ENCODE measurements at regions not wholly inside any gene's neighbourhood (a gene's known extent, or its start where the extent isn't known, plus 50 kb on each side); places are given as distances from the start of the nearest gene placed in this dataset.
A peak's percentile ranks its signal among the peaks of the same experiment; 100 is the strongest.
"Not testable (repeated sequence)": the region's sequence is repeated elsewhere in the genome, so short reads cannot be mapped to it uniquely, and the experiment has no call there.

DNA sequence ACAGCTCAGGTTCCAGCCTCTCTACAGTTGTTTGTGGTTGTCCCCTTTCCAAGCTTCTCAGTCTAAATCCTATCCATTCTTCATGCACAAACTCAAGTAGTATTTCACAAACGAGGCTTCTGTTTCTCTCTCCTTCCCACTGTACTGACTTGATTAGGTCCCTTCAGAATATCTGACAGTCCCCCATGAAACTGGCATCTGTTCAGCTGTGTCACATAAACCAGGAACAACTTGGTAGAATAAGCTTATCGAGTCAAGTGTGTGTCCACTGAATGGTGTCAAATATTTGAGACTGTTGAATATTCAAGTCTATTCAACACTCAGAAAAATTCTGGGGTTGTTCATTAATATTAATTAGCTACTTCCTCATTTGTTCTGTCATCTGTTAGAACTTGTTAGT, 61.7 kb upstream of the CCT8L2 start:
- H3K4me3 ChIP-seq; H2AFZ ChIP-seq (ENCODE audit: low read depth, low read length); H3K27me3 ChIP-seq (ENCODE audit: control insufficient read depth in 2 of 2, insufficient read depth in 2 of 2, low read length in 2 of 2); BruUV-seq (replicated peaks); CTCF ChIA-PET (ENCODE audit: low intra/inter-chr PET ratio); H4K20me1 ChIP-seq (replicated peaks; ENCODE audit: control insufficient read depth, insufficient read depth, low read length); ATAC-seq; DNase-seq (ENCODE audit: extremely low read depth in 1 of 4, low spot score in 3 of 4); H3K4me1 ChIP-seq (replicated peaks in 1 of 2; ENCODE audit: control insufficient read depth in 2 of 2, insufficient read depth in 2 of 2, low read length in 2 of 2); H3K4me2 ChIP-seq (ENCODE audit: insufficient read depth, low read length); H3K79me2 ChIP-seq (ENCODE audit: control insufficient read depth, insufficient read depth, low read length); intact Hi-C loops (cut with micrococcal nuclease); H3K9me1 ChIP-seq (ENCODE audit: control insufficient read depth, insufficient read depth, low read length); H3K27ac ChIP-seq (ENCODE audit: extremely low read depth, low read depth, low read length); in situ Hi-C loops (cut with MboI); FAIRE-seq; H3K9ac ChIP-seq (ENCODE audit: insufficient read depth in 1 of 2, low read depth in 2 of 2, low read length in 2 of 2): not testable (repeated sequence)
- POLR2A ChIA-PET: interaction anchor here (0.8 to 1.5 kb wide), 4 partner anchors 13 to 72 kb away, joined by 3 to 4 read pairs (median 3); no protein-coding TSS in a partner anchor
- Histone ChIP-seq H3K36me3 (ENCODE audit: control insufficient read depth, insufficient read depth, low read length) (peaks cover 30% of the 10 kb centered on the region), H3K9me3 (replicated peaks; ENCODE audit: control insufficient read depth, insufficient read depth, low read depth, low read length) (peaks cover 15% of the 10 kb centered on the region)
- WGBS (ENCODE audit: insufficient coverage, low coverage, missing lambda C conversion rate): 32% methylated on average over 2 of the region's 2 CpGs
- 0 out of 2 replicates have a peak, but pooled peaks have one; percentile 48 for TF ChIP-seq POLR2A (conservative IDR thresholded peaks at IDR 0.05)
- 0 out of 2 replicates have a peak, but pooled peaks have one; percentile 15 for TF ChIP-seq HEY1 (CRISPR knock-in tag; IDR thresholded peaks at IDR 0.05; ENCODE audit: borderline replicate concordance)
- TF ChIP-seq, protein P1, sequence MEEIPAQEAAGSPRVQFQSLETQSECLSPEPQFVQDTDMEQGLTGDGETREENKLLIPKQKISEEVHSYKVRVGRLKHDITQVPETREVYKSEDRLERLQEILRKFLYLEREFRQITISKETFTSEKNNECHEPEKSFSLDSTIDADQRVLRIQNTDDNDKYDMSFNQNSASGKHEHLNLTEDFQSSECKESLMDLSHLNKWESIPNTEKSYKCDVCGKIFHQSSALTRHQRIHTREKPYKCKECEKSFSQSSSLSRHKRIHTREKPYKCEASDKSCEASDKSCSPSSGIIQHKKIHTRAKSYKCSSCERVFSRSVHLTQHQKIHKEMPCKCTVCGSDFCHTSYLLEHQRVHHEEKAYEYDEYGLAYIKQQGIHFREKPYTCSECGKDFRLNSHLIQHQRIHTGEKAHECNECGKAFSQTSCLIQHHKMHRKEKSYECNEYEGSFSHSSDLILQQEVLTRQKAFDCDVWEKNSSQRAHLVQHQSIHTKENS (CRISPR knock-in tag; IDR thresholded peaks at IDR 0.05): peak; percentile 84; the same call in 1 of the 2 replicates
- TF ChIP-seq ESRRB (CRISPR knock-in tag; IDR thresholded peaks at IDR 0.05; ENCODE audit: borderline replicate concordance): peak; percentile 83; the same call in 1 of the 2 replicates
- peak; percentile 85 for TF ChIP-seq POLR2AphosphoS2 (IDR thresholded peaks at IDR 0.05; ENCODE audit: low read length)
- 0 out of 2 replicates have a peak, but pooled peaks have one; percentile 18 for TF ChIP-seq ZNF174 (CRISPR knock-in tag; IDR thresholded peaks at IDR 0.05)
- peak; percentile 22 for TF ChIP-seq RBM22 (IDR thresholded peaks at IDR 0.05; ENCODE audit: low read depth, low read length, poor library complexity, severe bottlenecking)
- TF ChIP-seq POLR2G (IDR thresholded peaks at IDR 0.05; ENCODE audit: low read depth, low read length): 0 out of 2 replicates have a peak, but pooled peaks have one; percentile 41

All from K562 (cell line).